Activated naive CD8-positive, alpha-beta T cell (primary cell): ENCODE measurements at regions not wholly inside any gene's neighbourhood (a gene's known extent, or its start where the extent isn't known, plus 50 kb on each side); places are given as distances from the start of the nearest gene placed in this dataset.

Experiments used
- H3K27ac Mint-ChIP-seq: one replicate; pipeline ENCODE4 v1.8.0; 2021; ENCODE audit warnings: mixed read lengths
- H3K27me3 Mint-ChIP-seq: one replicate; pipeline ENCODE4 v1.8.0; 2021; ENCODE audit warnings: mixed read lengths
- H3K36me3 Mint-ChIP-seq: one replicate; pipeline ENCODE4 v1.8.0; 2021; ENCODE audit warnings: mixed read lengths
- H3K4me1 Mint-ChIP-seq: one replicate; pipeline ENCODE4 v1.8.0; 2021; ENCODE audit warnings: low read depth, mixed read lengths
- H3K4me3 Mint-ChIP-seq: one replicate; pipeline ENCODE4 v1.8.0; 2021; ENCODE audit warnings: mild to moderate bottlenecking, mixed read lengths
- H3K9me3 Mint-ChIP-seq: one replicate; pipeline ENCODE4 v1.8.0; 2021; ENCODE audit warnings: low read depth, mixed read lengths

GRCh38 chr2:234788381-234788780 is 163.4 kb upstream of the SH3BP4 start:
- Mint-ChIP-seq H3K4me1 (no peaks in the 10 kb centered on the region), H3K36me3 (no peaks in the 10 kb centered on the region), H3K27ac (no peak overlapping the region), H3K9me3 (peaks cover 13% of the 10 kb centered on the region), H3K27me3 (peaks cover 14% of the 10 kb centered on the region), H3K4me3 (no peak overlapping the region)

- H3K27ac Mint-ChIP-seq = no peak overlapping the region
- H3K4me1 Mint-ChIP-seq = no peaks in the 10 kb centered on the region
- peaks cover 14% of the 10 kb centered on the region for H3K27me3 Mint-ChIP-seq
- H3K4me3 Mint-ChIP-seq = no peak overlapping the region
- peaks cover 24% of the 10 kb centered on the region for H3K9me3 Mint-ChIP-seq
- no peaks in the 10 kb centered on the region for H3K36me3 Mint-ChIP-seq
Observed at GRCh38 chr2:234787114-234787513, 164.7 kb upstream of the SH3BP4 start.

GRCh38 chr2:234773764-234774409 is 177.9 kb upstream of the SH3BP4 start:
- H3K27me3 Mint-ChIP-seq = peaks cover 9% of the 10 kb centered on the region
- no peaks in the 10 kb centered on the region for H3K36me3 Mint-ChIP-seq
- H3K4me3 Mint-ChIP-seq = no peak overlapping the region
- no peaks in the 10 kb centered on the region for H3K9me3 Mint-ChIP-seq
- no peaks in the 10 kb centered on the region for H3K4me1 Mint-ChIP-seq
- H3K27ac Mint-ChIP-seq = no peak overlapping the region

- H3K27me3 Mint-ChIP-seq = peaks cover 9% of the 10 kb centered on the region
- H3K9me3 Mint-ChIP-seq = no peaks in the 10 kb centered on the region
- H3K4me1 Mint-ChIP-seq = no peaks in the 10 kb centered on the region
- H3K36me3 Mint-ChIP-seq = no peaks in the 10 kb centered on the region
- no peak overlapping the region for H3K4me3 Mint-ChIP-seq
- no peak overlapping the region for H3K27ac Mint-ChIP-seq
Observed at GRCh38 chr2:234773129-234773528, 178.7 kb upstream of the SH3BP4 start.

GRCh38 chr2:234772733-234773060 is 179.1 kb upstream of the SH3BP4 start:
- no peaks in the 10 kb centered on the region for H3K9me3 Mint-ChIP-seq
- H3K36me3 Mint-ChIP-seq = no peaks in the 10 kb centered on the region
- peaks cover 9% of the 10 kb centered on the region for H3K27me3 Mint-ChIP-seq
- no peaks in the 10 kb centered on the region for H3K4me1 Mint-ChIP-seq
- H3K27ac Mint-ChIP-seq = no peak overlapping the region
- no peak overlapping the region for H3K4me3 Mint-ChIP-seq

- Mint-ChIP-seq H3K27me3 (peaks cover 9% of the 10 kb centered on the region), H3K27ac (no peak overlapping the region), H3K4me1 (no peaks in the 10 kb centered on the region), H3K9me3 (no peaks in the 10 kb centered on the region), H3K36me3 (no peaks in the 10 kb centered on the region), H3K4me3 (no peak overlapping the region)
Observed at GRCh38 chr2:234771980-234772732, 179.7 kb upstream of the SH3BP4 start.

- no peaks in the 10 kb centered on the region for H3K36me3 Mint-ChIP-seq
- H3K27me3 Mint-ChIP-seq = peaks cover 5% of the 10 kb centered on the region
- no peaks in the 10 kb centered on the region for H3K9me3 Mint-ChIP-seq
- no peak overlapping the region for H3K4me3 Mint-ChIP-seq
- H3K27ac Mint-ChIP-seq = no peak overlapping the region
- H3K4me1 Mint-ChIP-seq = no peaks in the 10 kb centered on the region
Observed at GRCh38 chr2:234771176-234771575, 180.6 kb upstream of the SH3BP4 start.

- Mint-ChIP-seq H3K9me3 (no peaks in the 10 kb centered on the region), H3K4me3 (no peak overlapping the region), H3K36me3 (no peaks in the 10 kb centered on the region), H3K4me1 (no peaks in the 10 kb centered on the region), H3K27me3 (peaks cover 7% of the 10 kb centered on the region), H3K27ac (no peak overlapping the region)
Observed at GRCh38 chr2:234770715-234771141, 181.1 kb upstream of the SH3BP4 start.

GRCh38 chr2:234770031-234770506 is 181.7 kb upstream of the SH3BP4 start:
- no peaks in the 10 kb centered on the region for H3K4me1 Mint-ChIP-seq
- H3K27ac Mint-ChIP-seq = no peak overlapping the region
- H3K36me3 Mint-ChIP-seq = no peaks in the 10 kb centered on the region
- H3K27me3 Mint-ChIP-seq = peaks cover 10% of the 10 kb centered on the region
- H3K4me3 Mint-ChIP-seq = no peak overlapping the region
- H3K9me3 Mint-ChIP-seq = no peaks in the 10 kb centered on the region

GRCh38 chr2:234768608-234769196 is 183.1 kb upstream of the SH3BP4 start:
- Mint-ChIP-seq H3K27me3 (peaks cover 10% of the 10 kb centered on the region), H3K27ac (no peak overlapping the region), H3K4me3 (no peak overlapping the region), H3K36me3 (no peaks in the 10 kb centered on the region), H3K9me3 (no peaks in the 10 kb centered on the region), H3K4me1 (no peaks in the 10 kb centered on the region)

- H3K4me3 Mint-ChIP-seq = no peak overlapping the region
- no peaks in the 10 kb centered on the region for H3K36me3 Mint-ChIP-seq
- H3K27ac Mint-ChIP-seq = no peak overlapping the region
- no peaks in the 10 kb centered on the region for H3K4me1 Mint-ChIP-seq
- peaks cover 3% of the 10 kb centered on the region for H3K9me3 Mint-ChIP-seq
- H3K27me3 Mint-ChIP-seq = peaks cover 8% of the 10 kb centered on the region
Observed at GRCh38 chr2:234765279-234765678, 186.5 kb upstream of the SH3BP4 start.

GRCh38 chr2:234764372-234764771 is 187.4 kb upstream of the SH3BP4 start:
- Mint-ChIP-seq H3K27ac (no peak overlapping the region), H3K4me3 (no peak overlapping the region), H3K4me1 (no peaks in the 10 kb centered on the region), H3K36me3 (no peaks in the 10 kb centered on the region), H3K27me3 (peaks cover 8% of the 10 kb centered on the region), H3K9me3 (peaks cover 3% of the 10 kb centered on the region)

- Mint-ChIP-seq H3K4me3 (no peak overlapping the region), H3K27me3 (peaks cover 8% of the 10 kb centered on the region), H3K4me1 (no peaks in the 10 kb centered on the region), H3K36me3 (no peaks in the 10 kb centered on the region), H3K9me3 (peaks cover 3% of the 10 kb centered on the region), H3K27ac (no peak overlapping the region)
Observed at GRCh38 chr2:234763002-234763873, 188.6 kb upstream of the SH3BP4 start.

- Mint-ChIP-seq H3K4me1 (no peaks in the 10 kb centered on the region), H3K4me3 (no peak overlapping the region), H3K27ac (no peak overlapping the region), H3K27me3 (peaks cover 10% of the 10 kb centered on the region), H3K36me3 (no peaks in the 10 kb centered on the region), H3K9me3 (peaks cover 3% of the 10 kb centered on the region)
Observed at GRCh38 chr2:234761910-234762309, 189.9 kb upstream of the SH3BP4 start.

- no peaks in the 10 kb centered on the region for H3K4me1 Mint-ChIP-seq
- no peaks in the 10 kb centered on the region for H3K36me3 Mint-ChIP-seq
- H3K27ac Mint-ChIP-seq = no peak overlapping the region
- H3K4me3 Mint-ChIP-seq = no peak overlapping the region
- peaks cover 6% of the 10 kb centered on the region for H3K27me3 Mint-ChIP-seq
- no peaks in the 10 kb centered on the region for H3K9me3 Mint-ChIP-seq
Observed at GRCh38 chr2:234754126-234754525, 197.7 kb upstream of the SH3BP4 start.
